Right lung (tissue), 2 donors: ENCODE measurements at regions not wholly inside any gene's neighbourhood (a gene's known extent, or its start where the extent isn't known, plus 50 kb on each side); places are given as distances from the start of the nearest gene placed in this dataset.
"Not testable (repeated sequence)": the region's sequence is repeated elsewhere in the genome, so short reads cannot be mapped to it uniquely, and the experiment has no call there.

Experiments used
- DNase-seq, 2 donors: peaks; one replicate each; pipeline ENCODE4 v3.0.0-alpha.2; 2013

GRCh38 chr10:90028312-90028711, 326.9 kb downstream of the KIF20B start:
- no peak for DNase-seq

- no peak for DNase-seq
Observed at GRCh38 chr10:90031776-90032175, 330.4 kb downstream of the KIF20B start.

- DNase-seq, result no peak
Observed at GRCh38 chr10:90032519-90032918, 331.1 kb downstream of the KIF20B start.

GRCh38 chr10:90034862-90035261, 333.5 kb downstream of the KIF20B start:
- not testable (repeated sequence) for DNase-seq

- no peak for DNase-seq
Observed at GRCh38 chr10:90041585-90041984, 340.2 kb downstream of the KIF20B start.

GRCh38 chr10:90042075-90042474, 340.7 kb downstream of the KIF20B start:
- no peak for DNase-seq

- no peak for DNase-seq
Observed at GRCh38 chr10:90047243-90047729, 345.9 kb downstream of the KIF20B start.

GRCh38 chr10:90051053-90051452, 349.7 kb downstream of the KIF20B start:
- DNase-seq, result no peak

- no peak for DNase-seq
Observed at GRCh38 chr10:90051474-90051873, 350.1 kb downstream of the KIF20B start.

- no peak for DNase-seq
Observed at GRCh38 chr10:90062786-90063185, 361.4 kb downstream of the KIF20B start.

GRCh38 chr10:90064295-90064694, 362.9 kb downstream of the KIF20B start:
- DNase-seq, result no peak

GRCh38 chr10:90066435-90066834, 365.0 kb downstream of the KIF20B start:
- no peak for DNase-seq

GRCh38 chr10:90075995-90076394, 374.6 kb downstream of the KIF20B start:
- no peak for DNase-seq

- DNase-seq, result no peak
Observed at GRCh38 chr10:90079819-90080218, 378.4 kb downstream of the KIF20B start.

- not testable (repeated sequence) for DNase-seq
Observed at GRCh38 chr10:90086606-90087190, 385.3 kb downstream of the KIF20B start.

- DNase-seq, result no peak
Observed at GRCh38 chr10:90087197-90088023, 386.0 kb downstream of the KIF20B start.

GRCh38 chr10:90088024-90088317, 386.6 kb downstream of the KIF20B start:
- no peak for DNase-seq

GRCh38 chr10:90089719-90090118, 388.3 kb downstream of the KIF20B start:
- no peak for DNase-seq

GRCh38 chr10:90096196-90096595, 394.8 kb downstream of the KIF20B start:
- DNase-seq, result no peak

- not testable (repeated sequence) for DNase-seq
Observed at GRCh38 chr10:90107581-90107980, 406.2 kb downstream of the KIF20B start.

GRCh38 chr10:90111671-90112070, 410.3 kb downstream of the KIF20B start:
- no peak for DNase-seq

GRCh38 chr10:90112681-90113080, 411.3 kb downstream of the KIF20B start:
- DNase-seq, result no peak

GRCh38 chr10:90118567-90118966, 417.2 kb downstream of the KIF20B start:
- DNase-seq, result not testable (repeated sequence)
